H9 (cell line): ENCODE measurements at regions not wholly inside any gene's neighbourhood (a gene's known extent, or its start where the extent isn't known, plus 50 kb on each side); places are given as distances from the start of the nearest gene placed in this dataset.

Experiments used
- DNase-seq: peaks from one replicate; pipeline ENCODE4 v3.0.0-alpha.2; 2017
- H2AFZ ChIP-seq: one replicate; pipeline ENCODE4 v1.6.1; 2013; ENCODE audit warnings: mild to moderate bottlenecking, low read length, control low read depth, moderate library complexity
- H2AK5ac ChIP-seq: 2 replicates; pipeline ENCODE4 v1.6.1; 2013; ENCODE audit warnings: low read length, control low read depth, mixed read lengths; ENCODE audit not compliant: insufficient read length
- H2BK120ac ChIP-seq: one replicate; pipeline ENCODE4 v1.6.1; 2013; ENCODE audit warnings: low read depth, mild to moderate bottlenecking, low read length, control low read depth, inconsistent platforms; ENCODE audit not compliant: poor library complexity, severe bottlenecking
- H2BK12ac ChIP-seq: 2 replicates; pipeline ENCODE4 v1.6.1; 2013; ENCODE audit warnings: low read length, control low read depth, mixed read lengths, low read depth; ENCODE audit not compliant: insufficient read length
- H2BK15ac ChIP-seq: 2 replicates; pipeline ENCODE4 v1.6.1; 2013; ENCODE audit warnings: low read depth, low read length, control low read depth
- H2BK20ac ChIP-seq: one replicate; pipeline ENCODE4 v1.6.1; 2013; ENCODE audit warnings: low read depth, mild to moderate bottlenecking, low read length, control low read depth, inconsistent platforms; ENCODE audit not compliant: poor library complexity, severe bottlenecking
- H2BK5ac ChIP-seq: 2 replicates; pipeline ENCODE4 v1.6.1; 2013; ENCODE audit warnings: low read length, control low read depth, mixed read lengths; ENCODE audit not compliant: insufficient read length
- H3K14ac ChIP-seq: 2 replicates; pipeline ENCODE4 v1.6.1; 2013; ENCODE audit warnings: low read length, control low read depth; ENCODE audit not compliant: insufficient read depth
- H3K18ac ChIP-seq: 2 replicates; pipeline ENCODE4 v1.6.1; 2013; ENCODE audit warnings: low read depth, mild to moderate bottlenecking, mixed read lengths, low read length, control low read depth; ENCODE audit not compliant: insufficient read length
- H3K23ac ChIP-seq: 2 replicates; pipeline ENCODE4 v1.6.1; 2013; ENCODE audit warnings: low read length, control low read depth, mixed read lengths, low read depth; ENCODE audit not compliant: insufficient read length
- H3K23me2 ChIP-seq: 2 replicates; pipeline ENCODE4 v1.6.1; 2013; ENCODE audit warnings: low read depth, mild to moderate bottlenecking, mixed read lengths, low read length, control low read depth; ENCODE audit not compliant: insufficient read length, poor library complexity, severe bottlenecking
- H3K27ac ChIP-seq: 2 replicates; pipeline ENCODE4 v1.5.1; 2013; ENCODE audit warnings: low read length, control low read depth, mixed read lengths, low read depth; ENCODE audit not compliant: insufficient read length
- H3K27me3 ChIP-seq: 2 replicates; pipeline ENCODE4 v1.6.1; 2013; ENCODE audit warnings: low read length, control low read depth, inconsistent platforms; ENCODE audit not compliant: insufficient read depth
- H3K4ac ChIP-seq: 2 replicates; pipeline ENCODE4 v1.6.1; 2013; ENCODE audit warnings: low read depth, mild to moderate bottlenecking, control low read depth, inconsistent platforms, low read length, moderate library complexity
- H3K4me1 ChIP-seq: 2 replicates; pipeline ENCODE4 v1.6.1; 2013; ENCODE audit warnings: low read length, control low read depth, inconsistent platforms; ENCODE audit not compliant: insufficient read depth
- H3K4me2 ChIP-seq: 2 replicates; pipeline ENCODE4 v1.6.1; 2013; ENCODE audit warnings: low read length, control low read depth, mixed read lengths; ENCODE audit not compliant: insufficient read length, insufficient read depth
- H3K56ac ChIP-seq: 2 replicates; pipeline ENCODE4 v1.6.1; 2013; ENCODE audit warnings: low read depth, mild to moderate bottlenecking, mixed read lengths, low read length, control low read depth; ENCODE audit not compliant: insufficient read length
- H3K79me1 ChIP-seq: 2 replicates; pipeline ENCODE4 v1.6.1; 2013; ENCODE audit warnings: low read depth, mild to moderate bottlenecking, moderate library complexity, low read length, control low read depth, inconsistent platforms; ENCODE audit not compliant: insufficient read depth, poor library complexity, severe bottlenecking
- H3K79me2 ChIP-seq: 2 replicates; pipeline ENCODE4 v1.6.1; 2013; ENCODE audit warnings: low read length, control low read depth, inconsistent platforms; ENCODE audit not compliant: insufficient read depth
- H3K9ac ChIP-seq: 2 replicates; pipeline ENCODE4 v1.6.1; 2013; ENCODE audit warnings: low read length, control low read depth, mixed read lengths; ENCODE audit not compliant: insufficient read length; ENCODE audit errors: extremely low read depth
- H3K9me3 ChIP-seq: one replicate; pipeline ENCODE4 v1.6.1; 2013; ENCODE audit warnings: low read depth, low read length, inconsistent platforms; ENCODE audit not compliant: control insufficient read depth
- H3T11ph ChIP-seq: one replicate; pipeline ENCODE4 v1.6.1; 2013; ENCODE audit warnings: mild to moderate bottlenecking, low read length, control low read depth, inconsistent platforms
- H4K20me1 ChIP-seq: one replicate; pipeline ENCODE4 v1.6.1; 2013; ENCODE audit not compliant: control insufficient read depth, insufficient read length, insufficient read depth
- H4K5ac ChIP-seq: 2 replicates; pipeline ENCODE4 v1.6.1; 2013; ENCODE audit warnings: low read depth, mild to moderate bottlenecking, mixed read lengths, low read length, control low read depth; ENCODE audit not compliant: insufficient read length
- H4K8ac ChIP-seq: replicated peaks from 2 replicates; pipeline ENCODE4 v1.6.1; 2013; ENCODE audit warnings: low read length, control low read depth, mixed read lengths, low read depth; ENCODE audit not compliant: insufficient read length
- H4K91ac ChIP-seq: 2 replicates; pipeline ENCODE4 v1.6.1; 2013; ENCODE audit warnings: low read depth, mild to moderate bottlenecking, moderate library complexity, mixed read lengths, low read length, control low read depth; ENCODE audit not compliant: insufficient read length
- H3K27ac Mint-ChIP-seq, 3 experiments: 2 replicates in 2 of 3; 3 replicates in 1 of 3; pipeline ENCODE4 v1.8.0; 2020 to 2021; ENCODE audit warnings: mixed read lengths in 3 of 3, mild to moderate bottlenecking in 1 of 3, moderate library complexity in 1 of 3
- H3K27me3 Mint-ChIP-seq: 2 replicates; pipeline ENCODE4 v1.8.0; 2021; ENCODE audit warnings: low read depth, mild to moderate bottlenecking, moderate library complexity, mixed read lengths
- H3K36me3 Mint-ChIP-seq, 3 experiments: 2 replicates in 2 of 3; 3 replicates in 1 of 3; pipeline ENCODE4 v1.8.0; 2020 to 2021; ENCODE audit warnings: low read depth in 3 of 3, mixed read lengths in 3 of 3; ENCODE audit not compliant: insufficient read depth in 1 of 3
- H3K4me1 Mint-ChIP-seq, 2 experiments: 2 replicates each; pipeline ENCODE4 v1.8.0; 2020; ENCODE audit warnings: mixed read lengths in 2 of 2
- H3K4me3 Mint-ChIP-seq, 2 experiments: 2 replicates in 1 of 2; 3 replicates in 1 of 2; pipeline ENCODE4 v1.8.0; 2020 to 2021; ENCODE audit warnings: mild to moderate bottlenecking in 2 of 2, mixed read lengths in 2 of 2, moderate library complexity in 1 of 2
- H3K9me3 Mint-ChIP-seq, 2 experiments: 2 replicates in 1 of 2; 3 replicates in 1 of 2; pipeline ENCODE4 v1.8.0; 2020; ENCODE audit warnings: mild to moderate bottlenecking in 2 of 2, mixed read lengths in 2 of 2, moderate library complexity in 1 of 2
- CTCF ChIP-seq: fragments of 200-600 bp; sonication (generic); conservative IDR thresholded peaks from 3 replicates; pipeline ENCODE4 v1.8.0; 2021; ENCODE audit warnings: antibody characterized with exemption, mild to moderate bottlenecking
- WGBS: extraction: QIAGEN DNeasy Blood & Tissue Kit; methylation state at CpG from one replicate; pipeline ENCODE4 v1.1.7; 2013; ENCODE audit warnings: missing lambda C conversion rate, low lambda C conversion rate, mixed read lengths; ENCODE audit not compliant: insufficient read length; ENCODE audit errors: extremely low coverage; 5-methylcytosine and 5-hydroxymethylcytosine counted together

DNA sequence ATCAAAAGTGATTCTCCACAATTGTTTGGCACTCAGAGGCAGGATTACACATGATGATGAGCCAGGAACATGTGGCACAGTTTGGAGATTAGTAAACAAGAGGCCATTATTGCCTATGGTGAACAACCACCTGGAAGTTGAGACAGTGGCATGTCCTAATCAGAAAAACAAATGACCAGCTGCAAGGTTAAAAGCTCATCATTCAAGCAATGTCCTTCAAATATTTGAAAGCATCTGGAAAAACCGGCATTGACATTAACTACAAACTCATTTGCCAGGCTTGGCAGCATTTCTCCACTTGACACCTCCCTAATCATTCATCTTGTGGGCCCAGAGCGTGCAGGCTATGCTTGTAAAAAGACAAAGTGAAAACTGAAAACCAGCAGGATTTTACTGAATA lies 80.6 kb upstream of the MEGF10 start:
- Histone ChIP-seq H3K27ac (no peak overlapping the region), H3K9ac (no peak overlapping the region), H4K8ac (no peak overlapping the region), H3K23me2 (no peaks in the 10 kb centered on the region), H2BK120ac (no peak overlapping the region), H3K79me1 (no peaks in the 10 kb centered on the region), H4K5ac (no peak overlapping the region), H2BK20ac (no peak overlapping the region), H3K4ac (no peak overlapping the region), H3K9me3 (no peaks in the 10 kb centered on the region), H3K27me3 (no peaks in the 10 kb centered on the region), H3K14ac (no peak overlapping the region), H3K4me2 (no peak overlapping the region), H3T11ph (no peak overlapping the region), H4K91ac (no peak overlapping the region), H3K79me2 (no peaks in the 10 kb centered on the region), H3K4me1 (peaks cover 4% of the 10 kb centered on the region; the same call in 1 of the 2 replicates), H2BK5ac (no peak overlapping the region), H4K20me1 (no peaks in the 10 kb centered on the region), H2AK5ac (no peak overlapping the region), H3K56ac (no peak overlapping the region), H2AFZ (no peak overlapping the region), H2BK12ac (no peak overlapping the region), H2BK15ac (no peak overlapping the region), H3K23ac (no peak overlapping the region), H3K18ac (no peak overlapping the region)
- Mint-ChIP-seq H3K27me3 (no peaks in the 10 kb centered on the region), H3K4me3 (no peak overlapping the region), H3K9me3 (peaks cover 0 to 2% of the 10 kb centered on the region in 2 experiments; a peak in 1 of 5 replicates), H3K27ac (no peak overlapping the region), H3K4me1 (peaks cover 15 to 18% of the 10 kb centered on the region in 2 experiments), H3K36me3 (no peaks in the 10 kb centered on the region)
- no CpG with 5 or more reads among the region's 2 CpGs for WGBS
- DNase-seq, result no peak
- TF ChIP-seq CTCF, result no peak
